ENCODE measurements at regions not wholly inside any gene's neighbourhood (a gene's known extent, or its start where the extent isn't known, plus 50 kb on each side); places are given as distances from the start of the nearest gene placed in this dataset.

GRCh38 chr5:29114331-29114768, 2076.0 kb upstream of the CDH9 start:
- no peak for TF ChIP-seq CTCF (conservative IDR thresholded peaks at IDR 0.05; ENCODE audit: low read depth, low read length)
- no peak overlapping the region for H3K4me3 ChIP-seq (IDR thresholded peaks at IDR 0.05; ENCODE audit: insufficient read depth, low read depth, low read length)
- no peaks in the 10 kb centered on the region for H3K36me3 ChIP-seq (ENCODE audit: insufficient read depth)
- H3K27me3 ChIP-seq (ENCODE audit: insufficient read depth, low read depth): no peaks in the 10 kb centered on the region
- no peaks in the 10 kb centered on the region for H4K20me1 ChIP-seq (ENCODE audit: insufficient read depth)
- H3K4me1 ChIP-seq (ENCODE audit: low read depth, poor library complexity, severe bottlenecking): no peaks in the 10 kb centered on the region
- H2AFZ ChIP-seq (ENCODE audit: low read depth): no peak overlapping the region
- no peaks in the 10 kb centered on the region for H3K79me2 ChIP-seq (ENCODE audit: insufficient read depth, low read depth)
- H3K9ac ChIP-seq: no peak overlapping the region
- H3K27ac ChIP-seq: no peak overlapping the region
- H3K4me2 ChIP-seq: no peak overlapping the region

- H3K4me1 ChIP-seq (ENCODE audit: low read depth, poor library complexity, severe bottlenecking): no peaks in the 10 kb centered on the region
- H4K20me1 ChIP-seq (ENCODE audit: insufficient read depth): no peaks in the 10 kb centered on the region
- no peak overlapping the region for H2AFZ ChIP-seq (ENCODE audit: low read depth)
- no peaks in the 10 kb centered on the region for H3K79me2 ChIP-seq (ENCODE audit: insufficient read depth, low read depth)
- no peak overlapping the region for H3K27ac ChIP-seq
- no peaks in the 10 kb centered on the region for H3K36me3 ChIP-seq (ENCODE audit: insufficient read depth)
- H3K4me3 ChIP-seq (IDR thresholded peaks at IDR 0.05; ENCODE audit: insufficient read depth, low read depth, low read length): no peak overlapping the region
- TF ChIP-seq CTCF (conservative IDR thresholded peaks at IDR 0.05; ENCODE audit: low read depth, low read length): no peak
- H3K27me3 ChIP-seq (ENCODE audit: insufficient read depth, low read depth): no peaks in the 10 kb centered on the region
- no peak overlapping the region for H3K4me2 ChIP-seq
- H3K9ac ChIP-seq: no peak overlapping the region
Measured at GRCh38 chr5:29113516-29113915, 2075.1 kb upstream of the CDH9 start.

GRCh38 chr5:29099585-29099984, 2061.2 kb upstream of the CDH9 start:
- Histone ChIP-seq H3K36me3 (ENCODE audit: insufficient read depth) (no peaks in the 10 kb centered on the region), H3K4me2 (no peak overlapping the region), H2AFZ (ENCODE audit: low read depth) (no peak overlapping the region), H3K4me1 (ENCODE audit: low read depth, poor library complexity, severe bottlenecking) (no peaks in the 10 kb centered on the region), H3K27me3 (ENCODE audit: insufficient read depth, low read depth) (no peaks in the 10 kb centered on the region), H4K20me1 (ENCODE audit: insufficient read depth) (no peaks in the 10 kb centered on the region), H3K27ac (no peak overlapping the region), H3K9ac (no peak overlapping the region), H3K79me2 (ENCODE audit: insufficient read depth, low read depth) (no peaks in the 10 kb centered on the region), H3K4me3 (IDR thresholded peaks at IDR 0.05; ENCODE audit: insufficient read depth, low read depth, low read length) (no peak overlapping the region)
- no peak for TF ChIP-seq CTCF (conservative IDR thresholded peaks at IDR 0.05; ENCODE audit: low read depth, low read length)

GRCh38 chr5:29089591-29090130, 2051.3 kb upstream of the CDH9 start:
- Histone ChIP-seq H2AFZ (ENCODE audit: low read depth) (no peak overlapping the region), H3K4me3 (IDR thresholded peaks at IDR 0.05; ENCODE audit: insufficient read depth, low read depth, low read length) (no peak overlapping the region), H3K9ac (no peak overlapping the region), H3K4me1 (ENCODE audit: low read depth, poor library complexity, severe bottlenecking) (peaks cover 33% of the 10 kb centered on the region), H3K4me2 (peak overlapping the region; percentile 30), H3K36me3 (ENCODE audit: insufficient read depth) (no peaks in the 10 kb centered on the region), H3K27ac (peak overlapping the region; percentile 10; the same call in 1 of the 2 replicates), H3K27me3 (ENCODE audit: insufficient read depth, low read depth) (no peaks in the 10 kb centered on the region), H4K20me1 (ENCODE audit: insufficient read depth) (no peaks in the 10 kb centered on the region), H3K79me2 (ENCODE audit: insufficient read depth, low read depth) (no peaks in the 10 kb centered on the region)
- no peak for TF ChIP-seq CTCF (conservative IDR thresholded peaks at IDR 0.05; ENCODE audit: low read depth, low read length)
